H1 (cell line): ENCODE measurements at regions not wholly inside any gene's neighbourhood (a gene's known extent, or its start where the extent isn't known, plus 50 kb on each side); places are given as distances from the start of the nearest gene placed in this dataset.

ENCODE experiments used
- CTCF ChIA-PET: fragments of 300-600 bp; sonication (Branson Sonifier 250); formaldehyde crosslinking; loops from one replicate; lab custom pipeline; 2021; ENCODE audit not compliant: partially characterized antibody; lab: Charles Lee
- POLR2A ChIA-PET: fragments of 300-600 bp; sonication (Branson Sonifier 250); formaldehyde crosslinking; loops from one replicate; lab custom pipeline; 2021; ENCODE audit warnings: inconsistent platforms; ENCODE audit not compliant: partially characterized antibody; lab: Charles Lee
- DNase-seq, 2 experiments: peaks; one replicate each; pipeline versions ENCODE4 v3.0.0 to v3.0.0-alpha.2; 2010 to 2022; ENCODE audit warnings: low spot score in 2 of 2, low read depth in 1 of 2, mixed read lengths in 1 of 2
- FAIRE-seq: peaks from 2 replicates; lab custom pipeline; 2011; peaks lifted over from hg19 to GRCh38; lab: Jason Lieb, UNC
- H2AFZ ChIP-seq: 2 replicates; pipeline ENCODE4 v1.8.1; 2012; ENCODE audit warnings: low read length, inconsistent platforms
- H2AK5ac ChIP-seq: 2 replicates; pipeline ENCODE4 v1.6.1; 2013; ENCODE audit warnings: low read depth, low read length
- H2BK120ac ChIP-seq: replicated peaks from 2 replicates; pipeline ENCODE3; 2013; ENCODE audit warnings: low read depth, low read length, inconsistent platforms
- H2BK12ac ChIP-seq: 2 replicates; pipeline ENCODE4 v1.6.1; 2013; ENCODE audit warnings: low read depth, low read length
- H2BK15ac ChIP-seq: 2 replicates; pipeline ENCODE4 v1.6.1; 2013; ENCODE audit warnings: low read length
- H2BK20ac ChIP-seq: 2 replicates; pipeline ENCODE4 v1.6.1; 2013; ENCODE audit warnings: low read length
- H2BK5ac ChIP-seq: 2 replicates; pipeline ENCODE4 v1.6.1; 2013; ENCODE audit warnings: low read depth, low read length
- H3K14ac ChIP-seq: 2 replicates; pipeline ENCODE4 v1.6.1; 2013; ENCODE audit warnings: inconsistent platforms; ENCODE audit not compliant: insufficient read length
- H3K18ac ChIP-seq: 2 replicates; pipeline ENCODE4 v1.6.1; 2013; ENCODE audit warnings: low read length; ENCODE audit errors: extremely low read depth
- H3K23ac ChIP-seq: 2 replicates; pipeline ENCODE4 v1.6.1; 2013; ENCODE audit warnings: inconsistent platforms; ENCODE audit not compliant: insufficient read length
- H3K23me2 ChIP-seq: 2 replicates; pipeline ENCODE4 v1.6.1; 2013; ENCODE audit warnings: low read depth, low read length
- H3K27ac ChIP-seq: 2 replicates; pipeline ENCODE4 v1.6.1; 2011; ENCODE audit warnings: low read depth, low read length, inconsistent platforms
- H3K27me3 ChIP-seq, 4 experiments: replicated peaks in 1 of 4; 1 replicate in 1 of 4; 2 replicates in 3 of 4; pipeline versions ENCODE4 v1.6.1 to v1.8.1; 2011 to 2013; ENCODE audit warnings: low read length in 3 of 4, mild to moderate bottlenecking in 3 of 4, inconsistent platforms in 2 of 4, mixed read lengths in 2 of 4, moderate library complexity in 1 of 4; ENCODE audit not compliant: control insufficient read depth in 3 of 4, insufficient read depth in 3 of 4; ENCODE audit errors: extremely low read depth in 1 of 4
- H3K36me3 ChIP-seq, 4 experiments: 2 replicates each; pipeline versions ENCODE4 v1.6.1 to v1.8.1; 2011 to 2013; ENCODE audit warnings: mild to moderate bottlenecking in 4 of 4, low read length in 3 of 4, moderate library complexity in 2 of 4, control low read depth in 1 of 4, inconsistent platforms in 1 of 4; ENCODE audit not compliant: insufficient read depth in 4 of 4, control insufficient read depth in 2 of 4
- H3K4ac ChIP-seq: replicated peaks from 2 replicates; pipeline ENCODE3; 2013; ENCODE audit warnings: low read length, low read depth, mixed read lengths, inconsistent platforms; ENCODE audit not compliant: insufficient read length
- H3K4me1 ChIP-seq, 4 experiments: replicated peaks in 1 of 4; 1 replicate in 1 of 4; 2 replicates in 3 of 4; pipeline versions ENCODE4 v1.6.1 to v1.8.1; 2011 to 2013; ENCODE audit warnings: low read length in 3 of 4, inconsistent platforms in 2 of 4, mixed read lengths in 1 of 4; ENCODE audit not compliant: insufficient read depth in 4 of 4, control insufficient read depth in 3 of 4
- H3K4me2 ChIP-seq, 2 experiments: 2 replicates each; pipeline versions ENCODE4 v1.6.1 to v1.8.1; 2011 to 2013; ENCODE audit warnings: low read depth in 2 of 2, low read length in 2 of 2, control low read depth in 1 of 2, inconsistent platforms in 1 of 2, mild to moderate bottlenecking in 1 of 2; ENCODE audit not compliant: insufficient read depth in 1 of 2
- H3K4me3 ChIP-seq, 4 experiments: fragments of 200-600, 300-600 bp in 1 of 4; sonication (generic), shearing (Covaris generic), sonication (Bioruptor Twin) in 1 of 4; 2 replicates each; pipeline versions ENCODE4 v1.5.1 to v1.8.1; 2011 to 2016; ENCODE audit warnings: low read length in 4 of 4, low read depth in 3 of 4, control low read depth in 2 of 4, inconsistent platforms in 2 of 4, mild to moderate bottlenecking in 2 of 4, mixed read lengths in 1 of 4, moderate library complexity in 1 of 4; ENCODE audit not compliant: insufficient read depth in 2 of 4; ENCODE audit errors: extremely low read depth in 1 of 4
- H3K56ac ChIP-seq: replicated peaks from 2 replicates; pipeline ENCODE3; 2013; ENCODE audit warnings: low read depth, mild to moderate bottlenecking, mixed read lengths, low read length, inconsistent platforms; ENCODE audit not compliant: insufficient read length
- H3K79me1 ChIP-seq: 2 replicates; pipeline ENCODE4 v1.6.1; 2013; ENCODE audit warnings: low read depth, low read length, control low read depth
- H3K79me2 ChIP-seq, 2 experiments: 2 replicates each; pipeline versions ENCODE4 v1.6.1 to v1.8.1; 2012 to 2013; ENCODE audit warnings: low read length in 2 of 2, mild to moderate bottlenecking in 2 of 2, inconsistent platforms in 1 of 2; ENCODE audit not compliant: insufficient read depth in 2 of 2, control insufficient read depth in 1 of 2
- H3K9ac ChIP-seq, 4 experiments: replicated peaks in 1 of 4; 1 replicate in 1 of 4; 2 replicates in 3 of 4; pipeline versions ENCODE4 v1.6.1 to v1.8.1; 2011 to 2013; ENCODE audit warnings: low read depth in 3 of 4, low read length in 3 of 4, control low read depth in 2 of 4, mild to moderate bottlenecking in 2 of 4, moderate library complexity in 2 of 4, inconsistent platforms in 1 of 4; ENCODE audit errors: extremely low read depth in 1 of 4
- H3K9me3 ChIP-seq, 2 experiments: 2 replicates each; pipeline versions ENCODE4 v1.6.1 to v1.8.1; 2012 to 2013; ENCODE audit warnings: mild to moderate bottlenecking in 2 of 2, moderate library complexity in 2 of 2, control low read depth in 1 of 2, inconsistent platforms in 1 of 2, low read depth in 1 of 2, low read length in 1 of 2, mixed read lengths in 1 of 2; ENCODE audit not compliant: insufficient read depth in 2 of 2
- H4K20me1 ChIP-seq, 2 experiments: replicated peaks in 1 of 2; 2 replicates each; pipeline versions ENCODE3 to v1.8.1; 2011 to 2013; ENCODE audit warnings: inconsistent platforms in 2 of 2, low read length in 2 of 2, mild to moderate bottlenecking in 1 of 2; ENCODE audit not compliant: insufficient read depth in 2 of 2, control insufficient read depth in 1 of 2
- H4K5ac ChIP-seq: 2 replicates; pipeline ENCODE4 v1.6.1; 2013; ENCODE audit warnings: low read length, low read depth, mixed read lengths, inconsistent platforms; ENCODE audit not compliant: insufficient read length
- H4K8ac ChIP-seq: 2 replicates; pipeline ENCODE4 v1.8.0; 2013; ENCODE audit warnings: mild to moderate bottlenecking, moderate library complexity, low read length, inconsistent platforms; ENCODE audit not compliant: insufficient read depth; ENCODE audit errors: extremely low read depth
- H4K91ac ChIP-seq: replicated peaks from 2 replicates; pipeline ENCODE3; 2013; ENCODE audit warnings: low read length, mixed read lengths, inconsistent platforms; ENCODE audit not compliant: insufficient read length
- ATF3 ChIP-seq: IDR thresholded peaks from 2 replicates; pipeline ENCODE4 v1.6.1; 2011; ENCODE audit warnings: low read depth, mild to moderate bottlenecking, low read length; ENCODE audit not compliant: insufficient read depth
- BCL11A ChIP-seq, 2 experiments: IDR thresholded peaks; one replicate each; pipeline ENCODE4 v1.6.1; 2011; ENCODE audit warnings: low read depth in 2 of 2, low read length in 2 of 2, mild to moderate bottlenecking in 2 of 2
- CBX8 ChIP-seq: fragments of 300-800, 300-1000 bp; sonication (generic); IDR thresholded peaks from 2 replicates; pipeline ENCODE4 v1.7.1; 2016; ENCODE audit warnings: low read depth, low read length, borderline replicate concordance
- CEBPB ChIP-seq: IDR thresholded peaks from 2 replicates; pipeline ENCODE4 v1.6.1; 2012; ENCODE audit warnings: low read depth, low read length
- CHD2 ChIP-seq: IDR thresholded peaks from 2 replicates; pipeline ENCODE4 v1.6.1; 2012; ENCODE audit warnings: low read length, improper control_type of control experiment
- E2F6 ChIP-seq: IDR thresholded peaks from 2 replicates; pipeline ENCODE4 v1.6.1; 2012; ENCODE audit warnings: inconsistent platforms
- GABPA ChIP-seq: IDR thresholded peaks from 2 replicates; pipeline ENCODE4 v1.6.1; 2011; ENCODE audit warnings: mild to moderate bottlenecking, low read length, moderate library complexity, borderline replicate concordance; ENCODE audit not compliant: insufficient read depth
- KDM1A ChIP-seq: fragments of 200-600, 300-600 bp; sonication (generic); IDR thresholded peaks from 2 replicates; pipeline ENCODE4 v1.7.1; 2016; ENCODE audit warnings: mild to moderate bottlenecking, low read length, borderline replicate concordance
- MAX ChIP-seq: IDR thresholded peaks from 2 replicates; pipeline ENCODE4 v1.6.1; 2012; ENCODE audit warnings: inconsistent platforms
- PHF8 ChIP-seq: fragments of 200-600 bp; sonication (generic); conservative IDR thresholded peaks from 2 replicates; pipeline ENCODE4 v1.7.1; 2012; ENCODE audit warnings: low read depth, mild to moderate bottlenecking, inconsistent platforms, low read length, moderate library complexity
- RAD21 ChIP-seq, 2 experiments: IDR thresholded peaks in 1 of 2; conservative IDR thresholded peaks in 1 of 2; 2 replicates each; pipeline ENCODE4 v1.6.1; 2011; ENCODE audit warnings: low read depth in 2 of 2, low read length in 2 of 2, improper control_type of control experiment in 1 of 2, inconsistent platforms in 1 of 2, mild to moderate bottlenecking in 1 of 2, moderate library complexity in 1 of 2
- SUZ12 ChIP-seq: fragments of 200-600 bp; sonication (generic); IDR thresholded peaks from 2 replicates; pipeline ENCODE4 v1.6.1; 2012; ENCODE audit warnings: mild to moderate bottlenecking, inconsistent platforms, low read length, moderate library complexity, mixed read lengths
- TBP ChIP-seq: IDR thresholded peaks from 2 replicates; pipeline ENCODE4 v1.6.1; 2011; ENCODE audit warnings: low read depth, low read length, improper control_type of control experiment
- ZNF274 ChIP-seq: IDR thresholded peaks from 2 replicates; pipeline ENCODE4 v1.7.0; 2012; ENCODE audit warnings: low read length, borderline replicate concordance; ENCODE audit errors: extremely low read depth
- WGBS, 2 experiments: shearing (Covaris generic) in 1 of 2; methylation state at CpG; one replicate each; pipeline versions ENCODE4 v1.1.6 to v1.1.7; 2013 to 2015; ENCODE audit warnings: low lambda C conversion rate in 2 of 2, mixed read lengths in 2 of 2, inconsistent platforms in 1 of 2, low coverage in 1 of 2, missing lambda C conversion rate in 1 of 2; ENCODE audit not compliant: insufficient replicate concordance in 2 of 2, insufficient coverage in 1 of 2, insufficient read length in 1 of 2; ENCODE audit errors: extremely low coverage in 1 of 2, missing lambda C conversion rate in 1 of 2; 5-methylcytosine and 5-hydroxymethylcytosine counted together

GRCh38 chr14:26808407-26808806 is 210.6 kb upstream of the NOVA1 start:
- Histone ChIP-seq H4K8ac (no peak overlapping the region), H3K18ac (no peak overlapping the region), H3K79me1 (no peaks in the 10 kb centered on the region), H2BK20ac (no peak overlapping the region), H2BK12ac (no peak overlapping the region), H3K56ac (no peak overlapping the region), H3K23me2 (no peaks in the 10 kb centered on the region), H2BK5ac (no peak overlapping the region), H3K4me3 (no peak overlapping the region), H2AK5ac (no peak overlapping the region), H4K5ac (no peak overlapping the region), H3K79me2 (no peaks in the 10 kb centered on the region), H3K27ac (no peak overlapping the region), H3K27me3 (no peaks in the 10 kb centered on the region), H3K9me3 (no peaks in the 10 kb centered on the region), H3K4me2 (no peak overlapping the region), H3K4ac (no peak overlapping the region), H4K20me1 (no peaks in the 10 kb centered on the region), H3K4me1 (no peaks in the 10 kb centered on the region), H2BK120ac (no peak overlapping the region), H3K9ac (no peak overlapping the region), H2AFZ (no peak overlapping the region), H3K14ac (no peak overlapping the region), H3K36me3 (no peaks in the 10 kb centered on the region), H4K91ac (no peak overlapping the region), H2BK15ac (no peak overlapping the region), H3K23ac (no peak overlapping the region)
- DNase-seq: no peak
- CTCF ChIA-PET: no interaction called here
- POLR2A ChIA-PET: no interaction called here
- no peak for FAIRE-seq
- 91% methylated on average over 1 of the region's 1 CpG; no CpG with 5 or more reads in 1 of the 2 experiments for WGBS, 2 experiments
- TF ChIP-seq CHD2 (no peak), ATF3 (no peak), MAX (no peak), KDM1A (no peak), GABPA (no peak), E2F6 (no peak), CBX8 (no peak), TBP (no peak), PHF8 (no peak), SUZ12 (no peak), RAD21 (IDR thresholded peaks at IDR 0.05 in 1 of 2, conservative IDR thresholded peaks at IDR 0.05 in 1 of 2; ENCODE audit: low read depth in 2 of 2, low read length in 2 of 2) (no peak), BCL11A (IDR thresholded peaks at IDR 0.05; ENCODE audit: low read depth in 2 of 2, low read length in 2 of 2) (no peak), ZNF274 (no peak), CEBPB (no peak)
